WTC11 (cell line): ENCODE measurements at regions not wholly inside any gene's neighbourhood (a gene's known extent, or its start where the extent isn't known, plus 50 kb on each side); places are given as distances from the start of the nearest gene placed in this dataset.

Source experiments
- CBFB ChIP-seq: sonication (generic); formaldehyde crosslinking; IDR thresholded peaks from 2 replicates; pipeline ENCODE4 v1.8.1; 2022; ENCODE audit warnings: mild to moderate bottlenecking, low read depth, missing genetic modification reagents
- CTCF ChIP-seq: fragments of 200-600 bp; IDR thresholded peaks from 2 replicates; pipeline ENCODE4 v1.8.0; 2022; ENCODE audit warnings: antibody characterized with exemption
- FOXJ3 ChIP-seq: sonication (generic); formaldehyde crosslinking; IDR thresholded peaks from 2 replicates; pipeline ENCODE4 v1.9.0; 2021; ENCODE audit warnings: missing genetic modification reagents, mild to moderate bottlenecking, borderline replicate concordance
- FOXP1 ChIP-seq: sonication (generic); formaldehyde crosslinking; IDR thresholded peaks from 2 replicates; pipeline ENCODE4 v1.8.0; 2022; ENCODE audit warnings: missing genetic modification reagents, mild to moderate bottlenecking, moderate library complexity, borderline replicate concordance
- GABPB1 ChIP-seq: sonication (generic); formaldehyde crosslinking; IDR thresholded peaks from 2 replicates; pipeline ENCODE4 v1.8.1; 2023; ENCODE audit warnings: mild to moderate bottlenecking, missing genetic modification reagents
- GRHL2 ChIP-seq: fragments of 250-450 bp; sonication (Bioruptor Pico); IDR thresholded peaks from 2 replicates; pipeline ENCODE4 v1.8.0; 2022; ENCODE audit warnings: mild to moderate bottlenecking, moderate library complexity; ENCODE audit not compliant: insufficient replicate concordance, severe bottlenecking
- KAT7 ChIP-seq: sonication (generic); formaldehyde crosslinking; IDR thresholded peaks from 2 replicates; pipeline ENCODE4 v1.8.1; 2023; ENCODE audit warnings: missing genetic modification reagents, mild to moderate bottlenecking, borderline replicate concordance
- MAX ChIP-seq: sonication (generic); formaldehyde crosslinking; IDR thresholded peaks from 2 replicates; pipeline ENCODE4 v1.8.0; 2022; ENCODE audit warnings: mild to moderate bottlenecking, missing genetic modification reagents
- RELA ChIP-seq: sonication (generic); formaldehyde crosslinking; IDR thresholded peaks from 2 replicates; pipeline ENCODE4 v1.8.1; 2022; ENCODE audit warnings: missing genetic modification reagents, mild to moderate bottlenecking, borderline replicate concordance
- TEAD4 ChIP-seq: sonication (generic); formaldehyde crosslinking; IDR thresholded peaks from 2 replicates; pipeline ENCODE4 v1.8.0; 2022; ENCODE audit warnings: mild to moderate bottlenecking, missing genetic modification reagents
- ZBTB43 ChIP-seq: sonication (generic); formaldehyde crosslinking; IDR thresholded peaks from 2 replicates; pipeline ENCODE4 v1.8.1; 2023; ENCODE audit warnings: mild to moderate bottlenecking, missing genetic modification reagents
- ZNF263 ChIP-seq: sonication (generic); formaldehyde crosslinking; IDR thresholded peaks from 2 replicates; pipeline ENCODE4 v1.8.1; 2022; ENCODE audit warnings: low read depth, mild to moderate bottlenecking, moderate library complexity, missing genetic modification reagents

GRCh38 chr12:87782838-87783237 lies 246.4 kb downstream of the C12orf50 start:
- TF ChIP-seq RELA (CRISPR knock-in tag) (no peak), CTCF (no peak), GABPB1 (no peak), CBFB (no peak), FOXP1 (no peak), MAX (no peak), KAT7 (CRISPR knock-in tag) (no peak), TEAD4 (no peak), ZNF263 (CRISPR knock-in tag) (no peak), FOXJ3 (CRISPR knock-in tag) (no peak), GRHL2 (CRISPR knock-in tag) (no peak), ZBTB43 (no peak)
